HFFc6 (cell line): ENCODE measurements at regions not wholly inside any gene's neighbourhood (a gene's known extent, or its start where the extent isn't known, plus 50 kb on each side); places are given as distances from the start of the nearest gene placed in this dataset.

Experiments used
- DNase-seq: peaks from one replicate; pipeline ENCODE4 v3.0.0-alpha.2; 2018
- H3K27ac Mint-ChIP-seq: 2 replicates; pipeline ENCODE4 v1.8.0; 2020; ENCODE audit warnings: mild to moderate bottlenecking, mixed read lengths
- H3K27me3 Mint-ChIP-seq: 2 replicates; pipeline ENCODE4 v1.8.0; 2021; ENCODE audit warnings: mild to moderate bottlenecking, moderate library complexity, mixed read lengths; ENCODE audit not compliant: insufficient read depth
- H3K36me3 Mint-ChIP-seq: 2 replicates; pipeline ENCODE4 v1.8.0; 2021; ENCODE audit warnings: low read depth, mixed read lengths
- H3K4me1 Mint-ChIP-seq: 2 replicates; pipeline ENCODE4 v1.8.0; 2020; ENCODE audit warnings: low read depth, mixed read lengths
- H3K4me3 Mint-ChIP-seq: 2 replicates; pipeline ENCODE4 v1.8.0; 2020; ENCODE audit warnings: mild to moderate bottlenecking, moderate library complexity, mixed read lengths
- H3K9me3 Mint-ChIP-seq: 2 replicates; pipeline ENCODE4 v1.8.0; 2020; ENCODE audit warnings: mild to moderate bottlenecking, mixed read lengths
- CTCF ChIP-seq: fragments of 200-600 bp; sonication (generic); IDR thresholded peaks from 2 replicates; pipeline ENCODE4 v1.5.0; 2021; ENCODE audit warnings: antibody characterized with exemption, mild to moderate bottlenecking

- peaks cover 20% of the 10 kb centered on the region for H3K27me3 Mint-ChIP-seq
- peaks cover 11% of the 10 kb centered on the region; the same call in 1 of the 2 replicates for H3K4me1 Mint-ChIP-seq
- H3K9me3 Mint-ChIP-seq = peaks cover 2% of the 10 kb centered on the region
- H3K36me3 Mint-ChIP-seq = no peaks in the 10 kb centered on the region
- DNase-seq = no peak
- H3K4me3 Mint-ChIP-seq = no peak overlapping the region
- no peak overlapping the region for H3K27ac Mint-ChIP-seq
- TF ChIP-seq CTCF = no peak
Observed at GRCh38 chr3:71873093-71873611, 88.2 kb upstream of the PROK2 start.

GRCh38 chr3:71872256-71872655 lies 87.3 kb upstream of the PROK2 start:
- Mint-ChIP-seq H3K27me3 (peaks cover 21% of the 10 kb centered on the region), H3K36me3 (no peaks in the 10 kb centered on the region), H3K4me1 (peaks cover 11% of the 10 kb centered on the region; the same call in 1 of the 2 replicates), H3K27ac (no peak overlapping the region), H3K4me3 (no peak overlapping the region), H3K9me3 (peaks cover 10% of the 10 kb centered on the region)
- no peak for DNase-seq
- no peak for TF ChIP-seq CTCF

GRCh38 chr3:71870966-71871512 lies 86.1 kb upstream of the PROK2 start:
- Mint-ChIP-seq H3K9me3 (peaks cover 10% of the 10 kb centered on the region), H3K4me1 (peaks cover 11% of the 10 kb centered on the region; the same call in 1 of the 2 replicates), H3K27me3 (peaks cover 21% of the 10 kb centered on the region), H3K27ac (no peak overlapping the region), H3K36me3 (no peaks in the 10 kb centered on the region), H3K4me3 (no peak overlapping the region)
- TF ChIP-seq CTCF = no peak
- no peak for DNase-seq

GRCh38 chr3:71868876-71869275 lies 83.9 kb upstream of the PROK2 start:
- no peak for TF ChIP-seq CTCF
- Mint-ChIP-seq H3K9me3 (peaks cover 10% of the 10 kb centered on the region), H3K27me3 (peaks cover 27% of the 10 kb centered on the region), H3K36me3 (no peaks in the 10 kb centered on the region), H3K4me1 (peaks cover 11% of the 10 kb centered on the region; the same call in 1 of the 2 replicates), H3K4me3 (no peak overlapping the region), H3K27ac (no peak overlapping the region)
- no peak for DNase-seq

- peaks cover 8% of the 10 kb centered on the region for H3K4me1 Mint-ChIP-seq
- DNase-seq = no peak
Observed at GRCh38 chr3:71865727-71866126, 80.8 kb upstream of the PROK2 start.

More at GRCh38 chr3:71865727-71866126, 80.8 kb upstream of the PROK2 start:
- no peak for TF ChIP-seq CTCF
- Mint-ChIP-seq H3K4me3 (no peak overlapping the region), H3K27ac (no peak overlapping the region), H3K9me3 (peaks cover 10% of the 10 kb centered on the region), H3K27me3 (peaks cover 21% of the 10 kb centered on the region), H3K36me3 (no peaks in the 10 kb centered on the region)
